Mammary epithelial cell (primary cell): ENCODE measurements at regions not wholly inside any gene's neighbourhood (a gene's known extent, or its start where the extent isn't known, plus 50 kb on each side); places are given as distances from the start of the nearest gene placed in this dataset.

Experiments used
- CTCF ChIP-seq, 2 donors: IDR thresholded peaks in 1 of 2; conservative IDR thresholded peaks in 1 of 2; 2 replicates each; pipeline ENCODE4 v1.5.1; 2011 to 2012; ENCODE audit warnings: inconsistent platforms in 2 of 2, low read length in 2 of 2, mild to moderate bottlenecking in 2 of 2, control low read depth in 1 of 2, low read depth in 1 of 2; ENCODE audit not compliant: insufficient read depth in 1 of 2; ENCODE audit errors: extremely low read depth in 1 of 2
- EZH2 ChIP-seq: IDR thresholded peaks from 2 replicates; pipeline ENCODE4 v1.6.1; 2012; ENCODE audit warnings: low read length, inconsistent platforms, borderline replicate concordance

DNA sequence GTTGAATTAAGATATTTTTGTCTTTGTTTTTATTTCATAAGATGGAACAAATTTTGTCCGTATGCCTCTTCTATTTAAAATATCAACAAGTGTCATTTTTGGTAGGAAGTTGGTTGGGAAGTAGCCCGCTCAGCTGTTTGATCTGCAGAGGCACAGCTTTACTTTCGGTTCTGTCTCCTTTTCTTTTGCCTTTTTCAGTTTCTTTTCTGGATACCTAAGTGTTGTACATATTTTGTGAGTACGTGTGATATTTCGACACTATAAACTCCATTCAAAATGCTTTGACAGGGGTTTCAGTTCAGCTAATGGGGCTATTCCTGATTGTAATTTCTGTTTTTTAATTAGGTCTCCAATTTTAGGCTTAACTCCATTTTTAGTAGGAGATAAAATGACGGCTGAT lies 1785.0 kb upstream of the LRRTM1 start:
- no peak for TF ChIP-seq CTCF (conservative IDR thresholded peaks at IDR 0.05 in 1 of 2, IDR thresholded peaks at IDR 0.05 in 1 of 2; ENCODE audit: extremely low read depth in 1 of 2, insufficient read depth in 1 of 2, low read depth in 1 of 2, low read length in 2 of 2)
- no peak for TF ChIP-seq EZH2
